ENCODE measurements at regions not wholly inside any gene's neighbourhood (a gene's known extent, or its start where the extent isn't known, plus 50 kb on each side); places are given as distances from the start of the nearest gene placed in this dataset.

- TF ChIP-seq CTCF (IDR thresholded peaks at IDR 0.05) (no peak), POLR2A (IDR thresholded peaks at IDR 0.05) (no peak), POLR2AphosphoS5 (IDR thresholded peaks at IDR 0.05) (no peak), EP300 (IDR thresholded peaks at IDR 0.05) (no peak)
Measured at GRCh38 chr7:21317966-21318915, 109.6 kb upstream of the SP4 start.

All from suprapubic skin (tissue), 4 donors.